ENCODE measurements at regions not wholly inside any gene's neighbourhood (a gene's known extent, or its start where the extent isn't known, plus 50 kb on each side); places are given as distances from the start of the nearest gene placed in this dataset.

- no peak for TF ChIP-seq EZH2 (IDR thresholded peaks at IDR 0.05; ENCODE audit: borderline replicate concordance, low read depth, low read length, poor library complexity, severe bottlenecking)
- no peak for TF ChIP-seq CTCF (conservative IDR thresholded peaks at IDR 0.05; ENCODE audit: low read depth, low read length)
Observed at GRCh38 chr12:91851741-91852477, 293.7 kb downstream of the BTG1 start.

Data from A673 (cell line).